Medulla oblongata (tissue), 1 donor: ENCODE measurements at regions not wholly inside any gene's neighbourhood (a gene's known extent, or its start where the extent isn't known, plus 50 kb on each side); places are given as distances from the start of the nearest gene placed in this dataset.
"Not testable (repeated sequence)": the region's sequence is repeated elsewhere in the genome, so short reads cannot be mapped to it uniquely, and the experiment has no call there.

Experiments
- DNase-seq: peaks from one replicate; pipeline ENCODE4 v3.0.0-alpha.2; 2015; ENCODE audit errors: extremely low spot score

DNA sequence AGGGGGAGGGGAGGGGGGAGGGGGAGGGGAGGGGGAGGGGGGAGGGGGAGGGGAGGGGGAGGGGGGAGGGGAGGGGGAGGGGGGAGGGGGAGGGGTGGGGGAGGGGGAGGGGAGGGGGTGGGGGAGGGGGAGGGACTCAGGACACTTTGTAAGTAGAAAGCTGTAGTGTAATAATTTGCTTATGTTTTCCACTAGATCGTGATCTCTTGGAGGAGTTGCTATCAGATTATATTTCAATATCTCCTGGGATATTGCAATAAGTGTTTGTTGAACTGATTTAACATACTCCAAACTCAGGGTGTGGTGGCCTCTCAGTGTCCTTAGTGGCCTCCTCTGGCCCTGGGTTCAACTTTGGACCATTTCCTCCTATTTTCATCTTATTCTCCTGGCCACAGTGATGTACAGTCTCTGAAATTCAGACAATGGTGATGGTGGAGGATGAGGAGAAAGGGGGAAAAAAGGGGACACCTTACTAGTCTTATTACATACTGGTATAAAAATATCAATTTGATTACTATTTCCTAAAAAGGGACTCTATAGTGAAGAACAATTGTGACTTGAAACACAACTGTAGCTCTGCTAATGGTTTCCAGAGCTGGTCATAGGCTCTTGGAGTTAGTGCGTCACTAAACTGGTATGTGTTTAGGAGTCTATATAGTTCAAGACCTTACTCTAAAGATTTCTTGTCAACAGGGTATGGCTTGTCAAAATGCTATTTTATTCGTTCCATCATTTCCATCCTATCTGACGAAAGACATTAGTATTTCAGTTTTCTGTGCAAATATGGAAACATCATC lies 89.6 kb downstream of the DDX1 start:
- no peak for DNase-seq

- no peak for DNase-seq
Measured at GRCh38 chr2:15682354-15682753, 90.7 kb downstream of the DDX1 start.

GRCh38 chr2:15684161-15685039 lies 92.7 kb downstream of the DDX1 start:
- no peak for DNase-seq

GRCh38 chr2:15685143-15685542 lies 93.5 kb downstream of the DDX1 start:
- DNase-seq = no peak

DNA sequence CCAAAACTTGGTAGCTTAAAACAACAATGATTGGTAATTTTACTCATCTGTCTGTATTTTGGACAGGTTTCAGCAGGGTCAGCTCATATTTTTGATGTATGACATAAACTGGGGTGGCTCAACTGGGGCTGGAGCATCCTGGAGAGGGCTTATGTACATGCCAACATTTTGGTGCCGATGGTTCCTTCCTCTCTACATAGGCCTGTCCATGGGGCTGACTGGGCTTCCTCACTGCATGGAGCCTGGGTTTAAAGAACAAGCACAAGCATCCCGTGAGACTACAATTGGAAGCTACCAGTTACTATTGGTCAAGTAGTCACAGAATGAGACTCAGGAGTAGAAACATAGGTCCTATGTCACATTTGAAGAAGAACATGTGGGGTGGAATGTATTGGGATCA lies 95.0 kb downstream of the DDX1 start:
- DNase-seq = no peak

- no peak for DNase-seq
Measured at GRCh38 chr2:15687243-15687642, 95.6 kb downstream of the DDX1 start.

DNA sequence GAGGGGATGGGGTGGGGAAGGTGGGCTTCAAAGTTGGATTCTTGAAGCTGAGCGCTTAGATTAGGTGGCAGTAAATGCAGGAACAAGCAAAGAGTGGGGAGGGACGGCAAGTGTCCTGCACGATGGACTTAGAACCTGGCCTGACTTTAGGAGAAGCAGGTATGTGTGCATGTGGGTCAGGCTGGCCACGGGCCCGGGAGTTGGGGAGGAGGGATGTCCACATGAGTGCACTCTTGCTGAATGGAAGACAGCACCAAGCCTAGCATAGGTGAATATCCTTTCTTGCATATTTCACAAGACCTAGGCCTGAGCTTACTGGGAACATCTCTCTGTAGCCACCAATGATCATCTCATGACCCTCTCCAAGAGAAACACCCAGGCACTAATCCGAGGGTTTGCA lies 96.1 kb downstream of the DDX1 start:
- DNase-seq = no peak

DNA sequence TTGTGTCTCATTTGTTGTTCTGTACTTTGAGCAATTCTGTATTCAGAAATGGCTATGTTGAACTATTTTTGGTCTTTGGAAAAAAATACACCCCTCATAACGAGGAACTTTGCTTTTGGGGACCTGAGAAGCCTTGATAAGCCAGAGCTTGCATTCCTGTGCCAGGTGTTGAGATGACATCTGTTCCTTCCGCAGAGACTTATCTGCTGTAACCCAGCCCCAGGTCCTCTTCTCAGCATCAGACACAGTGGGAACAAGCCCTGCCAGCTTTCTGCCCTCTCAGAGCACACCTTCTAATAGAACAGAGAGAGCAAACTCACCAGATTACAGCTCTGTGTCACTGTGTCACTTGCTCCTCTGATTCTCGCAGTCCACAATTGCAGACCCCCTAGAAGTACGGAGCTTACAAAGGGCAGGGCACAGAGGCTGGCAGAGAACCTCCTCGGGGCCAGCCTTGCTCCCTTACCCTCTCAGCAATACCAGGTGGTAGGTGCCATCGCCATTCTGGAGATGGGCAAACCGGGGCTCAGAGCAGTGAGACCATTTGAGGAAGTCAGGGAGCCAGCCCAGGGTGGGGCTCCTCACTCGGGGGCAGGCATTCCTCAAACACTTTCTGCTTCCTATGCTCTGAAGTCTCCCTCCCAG lies 97.4 kb downstream of the DDX1 start:
- no peak for DNase-seq

- no peak for DNase-seq
Measured at GRCh38 chr2:15689654-15690053, 98.0 kb downstream of the DDX1 start.

DNA sequence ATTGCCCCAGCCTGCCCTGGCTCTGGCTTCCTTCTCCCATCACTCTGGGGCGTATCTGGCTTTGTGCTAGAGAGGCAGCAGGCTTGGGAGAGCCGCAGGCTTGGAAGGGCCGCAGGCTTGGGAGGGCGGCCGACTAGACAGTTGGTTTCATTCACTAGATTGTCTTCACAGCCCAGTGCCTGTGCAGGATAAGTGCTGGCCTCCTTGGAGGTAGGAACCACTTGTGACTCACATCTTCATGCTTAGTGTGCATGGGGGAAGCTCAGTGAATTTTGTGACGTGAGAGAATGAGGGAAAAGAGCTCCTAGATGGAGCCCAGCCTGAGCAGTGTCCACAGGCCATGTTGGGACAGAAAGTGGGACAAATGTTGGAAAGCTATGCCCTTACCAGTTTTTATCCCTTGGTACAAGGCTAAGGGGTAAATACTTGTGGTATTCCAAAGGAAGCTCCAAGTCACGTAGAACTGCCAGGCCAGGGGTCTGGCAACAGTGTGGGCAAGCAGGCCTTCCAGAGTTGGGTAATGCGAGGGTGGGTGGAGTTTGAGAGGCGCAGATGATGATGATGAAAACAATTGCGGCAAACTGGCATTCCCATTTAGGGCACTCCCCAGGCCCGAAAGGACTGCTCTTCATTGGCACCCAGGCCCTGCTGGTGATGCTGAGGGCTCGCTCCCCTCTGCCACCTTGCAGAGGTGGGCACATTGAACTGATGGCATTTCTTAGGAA lies 100.1 kb downstream of the DDX1 start:
- DNase-seq = no peak

DNA sequence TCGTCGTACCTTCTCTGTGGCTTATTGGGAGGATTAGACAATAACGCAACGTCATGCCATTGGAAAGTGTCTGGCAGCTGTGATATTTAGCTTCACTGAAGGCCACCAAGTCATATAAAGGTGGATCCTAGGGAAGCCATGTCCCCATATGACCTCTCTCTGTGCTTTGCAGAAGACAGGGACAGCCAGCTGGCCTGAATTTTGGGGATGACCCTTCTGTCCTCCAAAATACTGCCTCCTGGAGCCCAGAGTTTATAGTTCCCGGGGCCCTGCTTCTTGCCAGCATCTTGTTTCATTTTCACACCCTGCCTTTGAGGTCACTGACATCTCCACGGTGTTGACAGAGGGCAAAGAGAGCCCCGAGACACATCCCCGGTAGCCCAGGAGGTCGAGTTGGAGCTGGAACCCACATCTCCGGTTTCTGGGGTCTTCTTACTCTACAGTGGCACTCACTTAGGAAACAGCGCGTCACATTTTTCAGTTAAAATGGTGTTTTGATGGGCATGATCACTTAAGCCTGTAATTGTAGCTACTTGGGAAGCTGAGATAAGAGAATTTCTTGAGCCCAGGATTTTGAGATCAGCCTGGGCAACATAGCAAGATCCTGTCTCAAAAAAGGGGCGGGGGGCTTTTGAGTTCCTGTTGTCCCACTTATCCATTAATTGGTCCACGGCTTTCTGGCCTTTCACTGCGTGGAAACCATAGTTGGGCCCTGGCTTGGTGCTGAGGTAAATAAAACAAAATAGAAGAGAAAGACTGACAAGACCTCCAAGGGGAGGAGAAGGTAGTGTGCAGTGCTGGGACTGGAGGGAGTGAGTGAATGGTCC lies 101.1 kb downstream of the DDX1 start:
- DNase-seq = no peak

DNA sequence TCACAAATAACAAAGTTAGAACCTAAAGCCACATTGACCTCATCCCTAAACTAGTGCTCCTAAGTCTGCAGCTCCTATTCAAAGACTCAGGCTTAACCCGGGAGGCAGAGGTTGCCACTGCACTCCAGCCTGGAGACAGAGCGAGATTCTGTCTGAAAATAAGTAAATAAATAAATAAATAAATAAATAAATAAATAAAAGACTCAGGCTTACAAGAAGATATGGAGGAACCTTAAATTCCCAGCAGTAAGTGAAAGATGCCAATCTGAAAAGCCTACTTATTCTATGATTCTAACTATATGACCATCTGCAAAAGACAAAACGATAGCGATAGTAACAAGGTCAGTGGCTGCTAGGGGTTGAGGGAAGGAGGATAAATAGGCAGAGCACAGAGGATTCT lies 101.7 kb downstream of the DDX1 start:
- DNase-seq = no peak

GRCh38 chr2:15693926-15694588 lies 102.4 kb downstream of the DDX1 start:
- no peak for DNase-seq

DNA sequence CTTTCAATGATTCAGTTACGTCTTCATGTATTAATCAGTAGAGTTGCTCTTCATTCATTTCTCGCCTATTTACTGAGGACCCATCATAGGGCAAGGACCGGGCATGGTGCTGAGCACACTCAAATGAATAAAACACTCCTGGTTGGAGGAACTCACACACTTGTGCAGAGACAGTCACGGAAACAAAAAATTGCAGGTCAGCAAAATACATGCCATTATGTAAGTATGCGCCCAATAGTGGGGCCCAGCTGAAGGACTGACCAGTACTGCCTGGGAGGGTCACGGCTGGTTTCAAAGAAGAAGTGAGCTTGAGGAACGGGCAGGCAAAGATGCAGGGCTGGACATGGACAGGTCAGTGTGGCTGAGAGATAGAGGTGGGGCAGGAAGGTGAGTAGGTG lies 102.9 kb downstream of the DDX1 start:
- no peak for DNase-seq

GRCh38 chr2:15695582-15696330 lies 104.1 kb downstream of the DDX1 start:
- DNase-seq = no peak

GRCh38 chr2:15696606-15697170 lies 105.0 kb downstream of the DDX1 start:
- not testable (repeated sequence) for DNase-seq

GRCh38 chr2:15700131-15700530 lies 108.5 kb downstream of the DDX1 start:
- no peak for DNase-seq

GRCh38 chr2:15700599-15701340 lies 109.1 kb downstream of the DDX1 start:
- DNase-seq = no peak
